ENCODE measurements at regions not wholly inside any gene's neighbourhood (a gene's known extent, or its start where the extent isn't known, plus 50 kb on each side); places are given as distances from the start of the nearest gene placed in this dataset.

GRCh38 chr18:22547807-22548561, 130.3 kb upstream of the CTAGE1 start:
- TF ChIP-seq, protein P1, sequence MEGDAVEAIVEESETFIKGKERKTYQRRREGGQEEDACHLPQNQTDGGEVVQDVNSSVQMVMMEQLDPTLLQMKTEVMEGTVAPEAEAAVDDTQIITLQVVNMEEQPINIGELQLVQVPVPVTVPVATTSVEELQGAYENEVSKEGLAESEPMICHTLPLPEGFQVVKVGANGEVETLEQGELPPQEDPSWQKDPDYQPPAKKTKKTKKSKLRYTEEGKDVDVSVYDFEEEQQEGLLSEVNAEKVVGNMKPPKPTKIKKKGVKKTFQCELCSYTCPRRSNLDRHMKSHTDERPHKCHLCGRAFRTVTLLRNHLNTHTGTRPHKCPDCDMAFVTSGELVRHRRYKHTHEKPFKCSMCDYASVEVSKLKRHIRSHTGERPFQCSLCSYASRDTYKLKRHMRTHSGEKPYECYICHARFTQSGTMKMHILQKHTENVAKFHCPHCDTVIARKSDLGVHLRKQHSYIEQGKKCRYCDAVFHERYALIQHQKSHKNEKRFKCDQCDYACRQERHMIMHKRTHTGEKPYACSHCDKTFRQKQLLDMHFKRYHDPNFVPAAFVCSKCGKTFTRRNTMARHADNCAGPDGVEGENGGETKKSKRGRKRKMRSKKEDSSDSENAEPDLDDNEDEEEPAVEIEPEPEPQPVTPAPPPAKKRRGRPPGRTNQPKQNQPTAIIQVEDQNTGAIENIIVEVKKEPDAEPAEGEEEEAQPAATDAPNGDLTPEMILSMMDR (IDR thresholded peaks at IDR 0.05), result no peak
- no peak overlapping the region for H3K27ac ChIP-seq
- no peak for DNase-seq (ENCODE audit: low spot score)
- H3K4me3 ChIP-seq, result no peak overlapping the region

DNA sequence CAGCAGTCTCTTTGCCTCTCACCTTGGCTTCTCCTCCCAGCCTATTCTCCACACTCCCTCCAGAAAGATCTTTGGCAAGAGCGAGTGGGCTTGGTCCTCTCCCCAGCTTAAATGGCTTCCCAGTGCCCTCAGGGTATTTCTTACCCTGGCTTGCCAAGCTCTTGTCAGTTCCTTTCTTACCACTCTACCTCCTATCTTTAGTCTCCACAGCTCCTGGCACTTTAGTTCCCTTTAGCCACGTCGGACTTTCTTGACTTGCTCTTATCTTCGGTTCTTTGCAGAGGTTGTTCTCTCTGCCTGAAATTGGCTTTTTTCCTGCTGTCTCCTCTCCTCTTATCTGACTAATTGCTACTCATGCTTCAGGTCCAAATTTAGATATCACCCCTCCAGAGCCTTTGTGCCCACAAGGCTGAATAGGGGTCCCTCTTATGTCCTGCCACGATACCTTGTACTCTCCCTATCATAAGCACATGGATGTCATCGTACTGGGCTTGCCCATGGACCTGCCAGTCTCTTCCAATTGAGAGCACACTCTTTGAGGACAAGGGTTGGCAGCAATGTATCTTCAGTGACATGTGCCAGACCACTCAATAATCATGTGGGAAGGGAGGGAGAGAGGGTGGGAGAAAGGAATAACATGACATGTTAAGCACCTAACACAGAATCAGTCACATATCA, 131.7 kb upstream of the CTAGE1 start:
- TF ChIP-seq, protein P1 (IDR thresholded peaks at IDR 0.05), result no peak
- H3K27ac ChIP-seq, result no peak overlapping the region
- no peak overlapping the region for H3K4me3 ChIP-seq
- no peak for DNase-seq (ENCODE audit: low spot score)

DNA sequence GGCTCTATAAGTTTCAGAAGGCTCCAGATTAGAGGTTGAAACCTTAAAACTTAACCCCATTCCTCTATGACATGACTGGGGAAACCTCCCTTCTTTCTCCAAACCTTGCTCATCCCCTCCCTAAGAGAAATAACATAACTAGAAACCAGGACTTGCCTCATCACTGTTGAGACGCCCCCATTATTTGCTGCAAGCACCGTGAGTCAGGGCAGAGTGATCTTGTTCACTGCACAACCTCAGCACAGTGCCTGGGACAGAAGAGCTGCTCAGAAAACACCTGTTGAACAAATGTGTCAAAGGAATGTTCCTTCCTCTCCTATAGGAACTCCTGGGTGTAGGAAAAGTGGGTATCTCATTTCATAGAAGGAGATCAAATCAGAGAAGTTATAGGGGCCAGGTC, 132.7 kb upstream of the CTAGE1 start:
- no peak for DNase-seq (ENCODE audit: low spot score)
- Histone ChIP-seq H3K27ac (no peak overlapping the region), H3K4me3 (no peak overlapping the region)
- TF ChIP-seq, protein P1 (IDR thresholded peaks at IDR 0.05), result no peak

DNA sequence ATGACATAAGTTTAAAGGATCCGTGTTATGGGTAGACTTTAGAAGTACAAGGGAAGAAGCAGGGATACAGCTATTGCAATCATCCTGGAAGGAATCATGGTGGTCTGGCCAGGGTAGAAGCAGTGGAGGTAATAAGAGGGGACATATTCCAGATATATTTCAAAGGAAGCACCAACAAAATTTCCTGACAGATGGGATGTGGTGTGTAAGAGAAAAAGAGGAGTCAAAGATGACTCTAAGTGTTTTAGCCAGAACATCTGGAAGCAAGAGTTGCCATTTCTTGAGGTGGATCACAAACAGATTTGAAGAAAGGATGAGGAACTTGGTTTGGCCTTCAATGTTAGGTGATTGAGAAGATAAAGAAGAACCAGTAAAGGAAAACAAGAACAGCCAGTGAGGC, 133.1 kb upstream of the CTAGE1 start:
- H3K4me3 ChIP-seq, result no peak overlapping the region
- H3K27ac ChIP-seq, result peak overlapping the region; percentile 50 to 55
- no peak for DNase-seq (ENCODE audit: low spot score)
- TF ChIP-seq, protein P1 (IDR thresholded peaks at IDR 0.05), result no peak

GRCh38 chr18:22551536-22552151, 133.9 kb upstream of the CTAGE1 start:
- TF ChIP-seq, protein P1 (IDR thresholded peaks at IDR 0.05), result no peak
- no peak for DNase-seq (ENCODE audit: low spot score)
- no peak overlapping the region for H3K4me3 ChIP-seq
- H3K27ac ChIP-seq, result peak overlapping the region; percentile 50 to 55

DNA sequence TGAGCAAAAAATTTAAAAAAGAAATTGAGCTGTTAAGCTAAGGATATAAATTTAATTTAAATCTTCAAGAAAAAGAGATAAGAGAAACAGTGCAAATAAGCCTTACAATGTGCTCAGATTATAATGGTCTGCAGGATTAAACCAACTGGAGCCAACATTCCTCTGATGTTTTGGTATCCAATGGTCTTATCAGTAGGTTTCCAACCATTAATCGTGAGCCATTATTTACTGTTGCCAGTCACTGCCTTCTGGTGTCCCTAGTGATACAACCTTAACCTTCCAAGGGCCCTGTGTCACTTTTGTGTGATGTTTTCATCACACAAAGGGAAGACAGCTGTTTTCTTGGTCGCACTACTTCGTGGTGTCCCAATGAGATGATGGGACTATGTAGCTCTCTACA, 134.5 kb upstream of the CTAGE1 start:
- Histone ChIP-seq H3K27ac (peak overlapping the region in 1 of 2 donors; percentile 42), H3K4me3 (no peak overlapping the region)
- no peak for DNase-seq (ENCODE audit: low spot score)
- TF ChIP-seq, protein P1 (IDR thresholded peaks at IDR 0.05), result no peak

Measured in coronary artery (tissue), 2 donors.